Transverse colon (tissue), 4 donors: ENCODE measurements at regions not wholly inside any gene's neighbourhood (a gene's known extent, or its start where the extent isn't known, plus 50 kb on each side); places are given as distances from the start of the nearest gene placed in this dataset.

Source experiments
- EP300 ChIP-seq: sonication (generic); formaldehyde crosslinking; IDR thresholded peaks from one replicate; pipeline ENCODE4 v1.6.1; 2017; ENCODE audit warnings: antibody characterized with exemption, low read depth
- POLR2A ChIP-seq: fragments of 450-650 bp; IDR thresholded peaks from one replicate; pipeline ENCODE4 v1.6.1; 2016; ENCODE audit warnings: antibody characterized with exemption, mild to moderate bottlenecking, moderate library complexity
- POLR2AphosphoS5 ChIP-seq, 3 donors: sonication (generic); formaldehyde crosslinking; IDR thresholded peaks; one replicate each; pipeline ENCODE4 v1.6.1; 2016; ENCODE audit warnings: antibody characterized with exemption in 3 of 3
- TF ChIP-seq, protein P1 (sequence below), 5 experiments: fragments of 200-600 bp in 3 of 5; fragments of 450-650 bp in 2 of 5; sonication (generic) in 3 of 5; IDR thresholded peaks; 1 replicate in 2 of 5; 2 replicates in 3 of 5; pipeline ENCODE4 v1.5.1; 2016 to 2017; ENCODE audit warnings: antibody characterized with exemption in 5 of 5, inconsistent platforms in 3 of 5, mild to moderate bottlenecking in 2 of 5, moderate library complexity in 1 of 5

DNA sequence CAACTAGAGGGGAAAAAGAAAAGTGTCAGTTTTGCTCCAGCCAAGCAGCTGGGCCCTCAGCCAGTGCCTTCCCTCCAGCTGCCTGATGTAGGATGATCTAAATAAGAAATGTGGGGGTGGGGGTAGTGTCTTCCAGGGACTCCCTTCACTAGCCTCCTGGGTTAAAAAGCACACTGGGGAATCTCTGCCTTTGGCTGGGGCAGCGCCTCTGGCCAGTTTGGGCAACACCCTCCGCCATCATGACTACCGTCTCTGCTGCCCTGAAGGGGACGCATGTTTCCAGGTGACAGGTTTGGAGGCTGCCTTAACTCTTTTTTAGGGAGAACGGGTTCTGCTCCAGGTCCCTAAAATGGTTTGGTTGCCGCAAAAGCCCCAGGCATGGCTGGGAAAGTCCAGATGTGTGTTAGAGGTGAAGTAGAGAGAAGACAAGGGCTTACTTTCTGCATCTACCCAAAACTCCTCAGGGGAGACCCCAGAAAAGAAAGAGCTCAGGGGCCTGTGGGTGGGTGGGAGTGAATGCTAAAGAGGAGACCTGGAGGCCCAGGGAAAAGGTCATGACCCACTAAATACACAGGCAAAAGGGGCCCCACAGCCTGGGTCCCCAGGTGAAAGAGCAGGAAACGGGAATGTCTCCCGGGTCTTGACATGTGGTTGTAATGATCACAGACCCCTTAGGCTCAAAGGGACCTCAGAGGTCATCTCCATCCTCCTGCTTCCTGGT, 132.8 kb upstream of the CCND2 start:
- TF ChIP-seq, protein P1, sequence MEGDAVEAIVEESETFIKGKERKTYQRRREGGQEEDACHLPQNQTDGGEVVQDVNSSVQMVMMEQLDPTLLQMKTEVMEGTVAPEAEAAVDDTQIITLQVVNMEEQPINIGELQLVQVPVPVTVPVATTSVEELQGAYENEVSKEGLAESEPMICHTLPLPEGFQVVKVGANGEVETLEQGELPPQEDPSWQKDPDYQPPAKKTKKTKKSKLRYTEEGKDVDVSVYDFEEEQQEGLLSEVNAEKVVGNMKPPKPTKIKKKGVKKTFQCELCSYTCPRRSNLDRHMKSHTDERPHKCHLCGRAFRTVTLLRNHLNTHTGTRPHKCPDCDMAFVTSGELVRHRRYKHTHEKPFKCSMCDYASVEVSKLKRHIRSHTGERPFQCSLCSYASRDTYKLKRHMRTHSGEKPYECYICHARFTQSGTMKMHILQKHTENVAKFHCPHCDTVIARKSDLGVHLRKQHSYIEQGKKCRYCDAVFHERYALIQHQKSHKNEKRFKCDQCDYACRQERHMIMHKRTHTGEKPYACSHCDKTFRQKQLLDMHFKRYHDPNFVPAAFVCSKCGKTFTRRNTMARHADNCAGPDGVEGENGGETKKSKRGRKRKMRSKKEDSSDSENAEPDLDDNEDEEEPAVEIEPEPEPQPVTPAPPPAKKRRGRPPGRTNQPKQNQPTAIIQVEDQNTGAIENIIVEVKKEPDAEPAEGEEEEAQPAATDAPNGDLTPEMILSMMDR (IDR thresholded peaks at IDR 0.05) = no peak
- TF ChIP-seq EP300 (no peak), POLR2A (no peak), POLR2AphosphoS5 (IDR thresholded peaks at IDR 0.05) (no peak)
